HG03045 (cell line): ENCODE measurements at regions not wholly inside any gene's neighbourhood (a gene's known extent, or its start where the extent isn't known, plus 50 kb on each side); places are given as distances from the start of the nearest gene placed in this dataset.

Experiments used
- ATAC-seq: cut with Tn5 transposase; IDR thresholded peaks from one replicate; pipeline ENCODE4 v1.9.1; 2021; ENCODE audit warnings: mild to moderate bottlenecking, moderate library complexity; ENCODE audit not compliant: unreplicated experiment

DNA sequence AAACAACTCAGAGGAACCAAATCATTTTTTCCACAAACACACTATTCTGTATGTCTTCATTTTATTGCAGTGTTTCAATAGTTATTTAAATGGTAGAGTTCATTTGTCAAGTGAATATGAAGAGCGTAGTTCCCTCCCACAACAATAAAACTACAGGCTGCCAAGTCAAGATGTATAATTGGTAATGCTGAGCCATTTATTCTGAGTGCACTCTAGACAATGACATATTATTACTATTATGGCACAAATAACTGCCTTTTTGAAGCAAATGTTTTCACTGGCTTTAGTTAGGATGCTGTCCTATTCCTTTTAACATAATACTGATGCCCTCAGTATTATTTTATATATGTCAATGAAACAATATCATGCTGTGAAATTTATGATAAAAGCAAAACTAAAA, 102.7 kb upstream of the PCDH15 start:
- no peak for ATAC-seq

DNA sequence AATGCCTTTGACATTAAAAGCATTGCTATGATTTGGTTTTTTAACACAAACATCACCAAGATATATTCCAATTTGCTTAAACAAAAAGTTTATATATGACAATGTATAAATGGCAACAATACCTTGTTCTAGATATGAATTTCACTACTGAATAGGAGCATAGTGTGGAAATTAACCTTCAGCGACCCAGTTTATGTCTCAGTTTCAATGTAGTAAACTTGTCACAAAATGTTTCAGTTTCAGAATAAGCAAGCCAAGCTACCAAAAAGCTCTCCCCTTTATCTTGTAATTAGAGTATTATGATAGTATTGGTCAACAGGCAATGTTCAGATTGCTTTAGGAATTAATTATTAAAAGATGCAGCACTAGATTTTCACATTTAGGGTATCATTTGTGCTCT, 99.6 kb upstream of the PCDH15 start:
- peak; percentile 83 for ATAC-seq

- ATAC-seq, result no peak
Observed at GRCh38 chr10:54880996-54881395, 80.0 kb upstream of the PCDH15 start.

DNA sequence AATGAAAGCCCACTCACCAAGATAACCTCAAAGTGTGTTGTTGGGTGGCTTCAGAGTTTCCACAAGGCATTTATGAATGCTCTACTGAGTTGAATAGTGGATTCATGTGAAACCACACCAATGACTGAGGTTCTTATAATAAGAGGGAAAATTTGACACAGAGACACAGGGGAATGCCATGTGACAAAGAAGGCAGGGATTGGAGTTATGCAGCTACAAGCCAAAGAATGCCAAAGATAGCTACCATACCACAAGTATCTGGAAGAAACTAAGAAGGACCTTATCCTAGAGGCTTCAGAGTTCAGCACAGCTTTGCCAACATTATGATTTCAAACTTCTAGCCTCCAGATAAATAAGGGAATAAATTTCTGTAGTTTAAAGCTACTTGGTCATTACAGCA, 68.0 kb upstream of the PCDH15 start:
- no peak for ATAC-seq

DNA sequence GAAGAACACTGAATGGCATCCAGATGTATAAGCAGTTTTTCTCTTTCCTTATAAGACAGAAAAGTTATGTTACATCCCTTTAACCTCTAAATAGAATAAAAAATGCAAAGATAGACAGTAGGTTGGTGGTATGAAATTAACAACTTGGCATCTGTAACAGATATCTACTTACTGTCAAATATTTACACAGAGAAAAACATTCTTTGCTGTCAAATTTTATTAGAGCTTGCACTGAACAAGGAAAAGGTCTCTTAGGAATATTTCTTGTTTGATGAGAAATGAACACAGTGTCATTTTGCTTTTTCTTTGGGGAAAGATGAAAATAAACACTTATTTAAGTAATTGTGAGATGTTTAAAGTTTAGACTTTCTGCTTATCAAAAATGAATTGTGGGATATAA, 65.6 kb upstream of the PCDH15 start:
- ATAC-seq, result no peak

DNA sequence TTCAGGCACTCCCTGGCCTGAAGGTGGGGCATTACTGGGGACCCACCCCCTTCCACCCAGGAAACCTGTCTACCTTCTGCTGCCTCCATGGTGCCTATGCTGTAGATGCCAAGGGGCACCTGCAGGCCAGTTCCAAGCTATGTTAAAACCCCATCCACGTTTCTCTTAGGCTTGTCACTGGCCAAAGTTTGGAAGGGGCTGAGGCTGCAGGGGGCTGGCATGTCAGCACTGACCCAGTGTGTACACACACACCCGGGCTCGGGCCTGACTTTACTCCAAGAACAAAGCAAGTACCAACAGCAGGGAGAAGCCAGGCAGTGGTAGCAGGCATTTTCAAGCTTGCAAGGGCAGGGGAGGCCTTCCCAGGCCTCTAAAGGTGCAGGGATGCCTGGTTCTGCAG, 53.8 kb upstream of the PCDH15 start:
- no peak for ATAC-seq

GRCh38 chr10:54854389-54854788, 53.4 kb upstream of the PCDH15 start:
- ATAC-seq, result no peak

GRCh38 chr10:54853883-54854282, 52.9 kb upstream of the PCDH15 start:
- ATAC-seq, result no peak
